Thyroid gland (tissue), 4 donors: ENCODE measurements at regions not wholly inside any gene's neighbourhood (a gene's known extent, or its start where the extent isn't known, plus 50 kb on each side); places are given as distances from the start of the nearest gene placed in this dataset.

ENCODE experiments used
- POLR2A ChIP-seq, 2 donors: fragments of 450-650 bp; IDR thresholded peaks; one replicate each; pipeline ENCODE4 v1.6.1; 2017; ENCODE audit warnings: antibody characterized with exemption in 2 of 2, mild to moderate bottlenecking in 2 of 2, moderate library complexity in 1 of 2
- TF ChIP-seq, protein P1 (sequence below), 6 experiments: fragments of 200-600 bp in 3 of 6; fragments of 450-650 bp in 3 of 6; sonication (generic) in 3 of 6; IDR thresholded peaks; one replicate each; pipeline ENCODE4 v1.5.1; 2016 to 2019; ENCODE audit warnings: antibody characterized with exemption in 6 of 6, mild to moderate bottlenecking in 2 of 6, inconsistent platforms in 1 of 6, moderate library complexity in 1 of 6

DNA sequence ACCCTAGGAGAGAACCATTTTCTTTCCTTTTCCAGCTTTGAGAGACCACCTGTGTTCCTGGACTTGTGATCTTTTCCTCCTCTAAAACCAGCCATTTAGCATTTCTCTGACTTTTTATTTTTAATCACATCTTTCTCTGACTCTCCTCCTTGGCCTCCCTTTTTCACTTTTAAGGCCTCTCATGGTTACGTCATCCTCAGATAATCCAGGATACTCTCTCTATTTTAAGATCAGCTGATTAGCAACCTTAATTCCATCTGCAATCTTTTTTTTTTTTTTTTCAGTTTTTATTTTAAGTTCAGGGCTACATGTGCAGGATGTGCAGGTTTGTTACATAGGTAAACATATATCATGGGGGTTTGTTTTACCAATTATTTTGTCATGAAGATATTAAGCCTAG, 54.0 kb downstream of the RFPL4B start:
- TF ChIP-seq, protein P1, sequence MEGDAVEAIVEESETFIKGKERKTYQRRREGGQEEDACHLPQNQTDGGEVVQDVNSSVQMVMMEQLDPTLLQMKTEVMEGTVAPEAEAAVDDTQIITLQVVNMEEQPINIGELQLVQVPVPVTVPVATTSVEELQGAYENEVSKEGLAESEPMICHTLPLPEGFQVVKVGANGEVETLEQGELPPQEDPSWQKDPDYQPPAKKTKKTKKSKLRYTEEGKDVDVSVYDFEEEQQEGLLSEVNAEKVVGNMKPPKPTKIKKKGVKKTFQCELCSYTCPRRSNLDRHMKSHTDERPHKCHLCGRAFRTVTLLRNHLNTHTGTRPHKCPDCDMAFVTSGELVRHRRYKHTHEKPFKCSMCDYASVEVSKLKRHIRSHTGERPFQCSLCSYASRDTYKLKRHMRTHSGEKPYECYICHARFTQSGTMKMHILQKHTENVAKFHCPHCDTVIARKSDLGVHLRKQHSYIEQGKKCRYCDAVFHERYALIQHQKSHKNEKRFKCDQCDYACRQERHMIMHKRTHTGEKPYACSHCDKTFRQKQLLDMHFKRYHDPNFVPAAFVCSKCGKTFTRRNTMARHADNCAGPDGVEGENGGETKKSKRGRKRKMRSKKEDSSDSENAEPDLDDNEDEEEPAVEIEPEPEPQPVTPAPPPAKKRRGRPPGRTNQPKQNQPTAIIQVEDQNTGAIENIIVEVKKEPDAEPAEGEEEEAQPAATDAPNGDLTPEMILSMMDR (IDR thresholded peaks at IDR 0.05): no peak
- no peak for TF ChIP-seq POLR2A (IDR thresholded peaks at IDR 0.05)
